H9 (cell line): ENCODE measurements at regions not wholly inside any gene's neighbourhood (a gene's known extent, or its start where the extent isn't known, plus 50 kb on each side); places are given as distances from the start of the nearest gene placed in this dataset.

Source experiments
- DNase-seq: peaks from one replicate; pipeline ENCODE4 v3.0.0-alpha.2; 2017
- H2AFZ ChIP-seq: one replicate; pipeline ENCODE4 v1.6.1; 2013; ENCODE audit warnings: mild to moderate bottlenecking, low read length, control low read depth, moderate library complexity
- H2AK5ac ChIP-seq: 2 replicates; pipeline ENCODE4 v1.6.1; 2013; ENCODE audit warnings: low read length, control low read depth, mixed read lengths; ENCODE audit not compliant: insufficient read length
- H2BK120ac ChIP-seq: one replicate; pipeline ENCODE4 v1.6.1; 2013; ENCODE audit warnings: low read depth, mild to moderate bottlenecking, low read length, control low read depth, inconsistent platforms; ENCODE audit not compliant: poor library complexity, severe bottlenecking
- H2BK12ac ChIP-seq: 2 replicates; pipeline ENCODE4 v1.6.1; 2013; ENCODE audit warnings: low read length, control low read depth, mixed read lengths, low read depth; ENCODE audit not compliant: insufficient read length
- H2BK15ac ChIP-seq: 2 replicates; pipeline ENCODE4 v1.6.1; 2013; ENCODE audit warnings: low read depth, low read length, control low read depth
- H2BK20ac ChIP-seq: one replicate; pipeline ENCODE4 v1.6.1; 2013; ENCODE audit warnings: low read depth, mild to moderate bottlenecking, low read length, control low read depth, inconsistent platforms; ENCODE audit not compliant: poor library complexity, severe bottlenecking
- H2BK5ac ChIP-seq: 2 replicates; pipeline ENCODE4 v1.6.1; 2013; ENCODE audit warnings: low read length, control low read depth, mixed read lengths; ENCODE audit not compliant: insufficient read length
- H3K14ac ChIP-seq: 2 replicates; pipeline ENCODE4 v1.6.1; 2013; ENCODE audit warnings: low read length, control low read depth; ENCODE audit not compliant: insufficient read depth
- H3K18ac ChIP-seq: 2 replicates; pipeline ENCODE4 v1.6.1; 2013; ENCODE audit warnings: low read depth, mild to moderate bottlenecking, mixed read lengths, low read length, control low read depth; ENCODE audit not compliant: insufficient read length
- H3K23ac ChIP-seq: 2 replicates; pipeline ENCODE4 v1.6.1; 2013; ENCODE audit warnings: low read length, control low read depth, mixed read lengths, low read depth; ENCODE audit not compliant: insufficient read length
- H3K23me2 ChIP-seq: 2 replicates; pipeline ENCODE4 v1.6.1; 2013; ENCODE audit warnings: low read depth, mild to moderate bottlenecking, mixed read lengths, low read length, control low read depth; ENCODE audit not compliant: insufficient read length, poor library complexity, severe bottlenecking
- H3K27ac ChIP-seq: 2 replicates; pipeline ENCODE4 v1.5.1; 2013; ENCODE audit warnings: low read length, control low read depth, mixed read lengths, low read depth; ENCODE audit not compliant: insufficient read length
- H3K27me3 ChIP-seq: 2 replicates; pipeline ENCODE4 v1.6.1; 2013; ENCODE audit warnings: low read length, control low read depth, inconsistent platforms; ENCODE audit not compliant: insufficient read depth
- H3K4ac ChIP-seq: 2 replicates; pipeline ENCODE4 v1.6.1; 2013; ENCODE audit warnings: low read depth, mild to moderate bottlenecking, control low read depth, inconsistent platforms, low read length, moderate library complexity
- H3K4me1 ChIP-seq: 2 replicates; pipeline ENCODE4 v1.6.1; 2013; ENCODE audit warnings: low read length, control low read depth, inconsistent platforms; ENCODE audit not compliant: insufficient read depth
- H3K4me2 ChIP-seq: 2 replicates; pipeline ENCODE4 v1.6.1; 2013; ENCODE audit warnings: low read length, control low read depth, mixed read lengths; ENCODE audit not compliant: insufficient read length, insufficient read depth
- H3K56ac ChIP-seq: 2 replicates; pipeline ENCODE4 v1.6.1; 2013; ENCODE audit warnings: low read depth, mild to moderate bottlenecking, mixed read lengths, low read length, control low read depth; ENCODE audit not compliant: insufficient read length
- H3K79me1 ChIP-seq: 2 replicates; pipeline ENCODE4 v1.6.1; 2013; ENCODE audit warnings: low read depth, mild to moderate bottlenecking, moderate library complexity, low read length, control low read depth, inconsistent platforms; ENCODE audit not compliant: insufficient read depth, poor library complexity, severe bottlenecking
- H3K79me2 ChIP-seq: 2 replicates; pipeline ENCODE4 v1.6.1; 2013; ENCODE audit warnings: low read length, control low read depth, inconsistent platforms; ENCODE audit not compliant: insufficient read depth
- H3K9ac ChIP-seq: 2 replicates; pipeline ENCODE4 v1.6.1; 2013; ENCODE audit warnings: low read length, control low read depth, mixed read lengths; ENCODE audit not compliant: insufficient read length; ENCODE audit errors: extremely low read depth
- H3K9me3 ChIP-seq: one replicate; pipeline ENCODE4 v1.6.1; 2013; ENCODE audit warnings: low read depth, low read length, inconsistent platforms; ENCODE audit not compliant: control insufficient read depth
- H3T11ph ChIP-seq: one replicate; pipeline ENCODE4 v1.6.1; 2013; ENCODE audit warnings: mild to moderate bottlenecking, low read length, control low read depth, inconsistent platforms
- H4K20me1 ChIP-seq: one replicate; pipeline ENCODE4 v1.6.1; 2013; ENCODE audit not compliant: control insufficient read depth, insufficient read length, insufficient read depth
- H4K5ac ChIP-seq: 2 replicates; pipeline ENCODE4 v1.6.1; 2013; ENCODE audit warnings: low read depth, mild to moderate bottlenecking, mixed read lengths, low read length, control low read depth; ENCODE audit not compliant: insufficient read length
- H4K8ac ChIP-seq: replicated peaks from 2 replicates; pipeline ENCODE4 v1.6.1; 2013; ENCODE audit warnings: low read length, control low read depth, mixed read lengths, low read depth; ENCODE audit not compliant: insufficient read length
- H4K91ac ChIP-seq: 2 replicates; pipeline ENCODE4 v1.6.1; 2013; ENCODE audit warnings: low read depth, mild to moderate bottlenecking, moderate library complexity, mixed read lengths, low read length, control low read depth; ENCODE audit not compliant: insufficient read length
- H3K27ac Mint-ChIP-seq, 3 experiments: 2 replicates in 2 of 3; 3 replicates in 1 of 3; pipeline ENCODE4 v1.8.0; 2020 to 2021; ENCODE audit warnings: mixed read lengths in 3 of 3, mild to moderate bottlenecking in 1 of 3, moderate library complexity in 1 of 3
- H3K27me3 Mint-ChIP-seq: 2 replicates; pipeline ENCODE4 v1.8.0; 2021; ENCODE audit warnings: low read depth, mild to moderate bottlenecking, moderate library complexity, mixed read lengths
- H3K36me3 Mint-ChIP-seq, 3 experiments: 2 replicates in 2 of 3; 3 replicates in 1 of 3; pipeline ENCODE4 v1.8.0; 2020 to 2021; ENCODE audit warnings: low read depth in 3 of 3, mixed read lengths in 3 of 3; ENCODE audit not compliant: insufficient read depth in 1 of 3
- H3K4me1 Mint-ChIP-seq, 2 experiments: 2 replicates each; pipeline ENCODE4 v1.8.0; 2020; ENCODE audit warnings: mixed read lengths in 2 of 2
- H3K4me3 Mint-ChIP-seq, 2 experiments: 2 replicates in 1 of 2; 3 replicates in 1 of 2; pipeline ENCODE4 v1.8.0; 2020 to 2021; ENCODE audit warnings: mild to moderate bottlenecking in 2 of 2, mixed read lengths in 2 of 2, moderate library complexity in 1 of 2
- H3K9me3 Mint-ChIP-seq, 2 experiments: 2 replicates in 1 of 2; 3 replicates in 1 of 2; pipeline ENCODE4 v1.8.0; 2020; ENCODE audit warnings: mild to moderate bottlenecking in 2 of 2, mixed read lengths in 2 of 2, moderate library complexity in 1 of 2
- CTCF ChIP-seq: fragments of 200-600 bp; sonication (generic); conservative IDR thresholded peaks from 3 replicates; pipeline ENCODE4 v1.8.0; 2021; ENCODE audit warnings: antibody characterized with exemption, mild to moderate bottlenecking
- WGBS: extraction: QIAGEN DNeasy Blood & Tissue Kit; methylation state at CpG from one replicate; pipeline ENCODE4 v1.1.7; 2013; ENCODE audit warnings: missing lambda C conversion rate, low lambda C conversion rate, mixed read lengths; ENCODE audit not compliant: insufficient read length; ENCODE audit errors: extremely low coverage; 5-methylcytosine and 5-hydroxymethylcytosine counted together

DNA sequence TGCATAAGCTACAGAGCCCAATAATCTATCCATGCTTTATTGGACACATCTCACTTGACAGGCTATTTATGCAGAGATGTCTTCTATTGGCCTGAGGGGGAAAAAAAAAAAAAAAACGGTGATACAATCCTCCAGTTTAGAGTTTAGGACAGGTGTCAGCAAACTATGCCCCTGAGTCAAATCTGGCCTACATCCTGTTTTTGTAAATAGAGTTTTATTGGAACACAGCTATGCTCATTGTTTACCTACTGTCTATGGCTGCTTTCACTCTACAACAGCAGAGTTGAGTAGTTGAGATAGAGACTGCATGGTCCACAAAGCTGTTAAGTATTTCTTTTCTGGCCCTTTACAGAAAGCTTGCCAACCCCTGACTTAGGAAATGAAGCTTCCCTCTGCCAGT is 403.1 kb downstream of the C12orf75 start:
- no peaks in the 10 kb centered on the region for H3K79me2 ChIP-seq
- H2BK120ac ChIP-seq = no peak overlapping the region
- no peak overlapping the region for H3K23ac ChIP-seq
- no peak overlapping the region for H3K56ac ChIP-seq
- H3K27ac Mint-ChIP-seq = no peak overlapping the region
- H2BK5ac ChIP-seq = no peak overlapping the region
- no peak overlapping the region for H3T11ph ChIP-seq
- H3K4me3 Mint-ChIP-seq = no peak overlapping the region
- no peak for TF ChIP-seq CTCF
- H2BK20ac ChIP-seq = no peak overlapping the region
- no peaks in the 10 kb centered on the region for H3K79me1 ChIP-seq
- H2BK15ac ChIP-seq = no peak overlapping the region
- no peak overlapping the region for H4K5ac ChIP-seq
- no peak overlapping the region for H3K4ac ChIP-seq
- no peaks in the 10 kb centered on the region for H4K20me1 ChIP-seq
- H3K36me3 Mint-ChIP-seq = no peaks in the 10 kb centered on the region; a peak in 1 of 7 replicates
- no peak overlapping the region for H4K91ac ChIP-seq
- no peak overlapping the region for H3K4me2 ChIP-seq
- H3K9ac ChIP-seq = no peak overlapping the region
- H3K27me3 ChIP-seq = no peaks in the 10 kb centered on the region
- H3K4me1 ChIP-seq = 0 out of 2 replicates have a peak, but pooled peaks cover 3% of the 10 kb centered on the region
- no peaks in the 10 kb centered on the region for H3K23me2 ChIP-seq
- H2AFZ ChIP-seq = no peak overlapping the region
- H3K9me3 Mint-ChIP-seq = peaks cover 3 to 6% of the 10 kb centered on the region in 2 experiments; a peak in 3 of 5 replicates
- H4K8ac ChIP-seq = no peak overlapping the region
- H2BK12ac ChIP-seq = no peak overlapping the region
- no peak overlapping the region for H2AK5ac ChIP-seq
- H3K14ac ChIP-seq = no peak overlapping the region
- H3K4me1 Mint-ChIP-seq = peaks cover 19 to 21% of the 10 kb centered on the region in 2 experiments
- no peaks in the 10 kb centered on the region for H3K9me3 ChIP-seq
- DNase-seq = no peak
- peaks cover 3% of the 10 kb centered on the region; the same call in 1 of the 2 replicates for H3K27me3 Mint-ChIP-seq
- H3K18ac ChIP-seq = no peak overlapping the region
- H3K27ac ChIP-seq = no peak overlapping the region
- WGBS = no CpG with 5 or more reads among the region's 1 CpG
